Neural crest cell (in vitro differentiated cells): ENCODE measurements at regions not wholly inside any gene's neighbourhood (a gene's known extent, or its start where the extent isn't known, plus 50 kb on each side); places are given as distances from the start of the nearest gene placed in this dataset.

Experiments
- DNase-seq: peaks from one replicate; pipeline ENCODE4 v3.0.0; 2021; ENCODE audit warnings: low read depth, mixed read lengths, low spot score
- H3K27ac Mint-ChIP-seq: one replicate; pipeline ENCODE4 v1.8.0; 2021; ENCODE audit warnings: mild to moderate bottlenecking, mixed read lengths; ENCODE audit not compliant: unreplicated experiment
- H3K27me3 Mint-ChIP-seq: 2 replicates; pipeline ENCODE4 v1.8.0; 2021; ENCODE audit warnings: low read depth, mild to moderate bottlenecking, mixed read lengths
- H3K36me3 Mint-ChIP-seq: 2 replicates; pipeline ENCODE4 v1.8.0; 2021; ENCODE audit warnings: low read depth, mild to moderate bottlenecking, mixed read lengths
- H3K4me1 Mint-ChIP-seq: 2 replicates; pipeline ENCODE4 v1.8.0; 2021; ENCODE audit warnings: mixed read lengths
- H3K4me3 Mint-ChIP-seq: one replicate; pipeline ENCODE4 v1.8.0; 2021; ENCODE audit warnings: mild to moderate bottlenecking, mixed read lengths
- H3K9me3 Mint-ChIP-seq: 2 replicates; pipeline ENCODE4 v1.8.0; 2021; ENCODE audit warnings: mixed read lengths
- TF ChIP-seq, protein P1 (sequence below): fragments of 200-600 bp; sonication (generic); conservative IDR thresholded peaks from 2 replicates; pipeline ENCODE4 v1.5.0; 2021; ENCODE audit warnings: antibody characterized with exemption, mild to moderate bottlenecking

DNA sequence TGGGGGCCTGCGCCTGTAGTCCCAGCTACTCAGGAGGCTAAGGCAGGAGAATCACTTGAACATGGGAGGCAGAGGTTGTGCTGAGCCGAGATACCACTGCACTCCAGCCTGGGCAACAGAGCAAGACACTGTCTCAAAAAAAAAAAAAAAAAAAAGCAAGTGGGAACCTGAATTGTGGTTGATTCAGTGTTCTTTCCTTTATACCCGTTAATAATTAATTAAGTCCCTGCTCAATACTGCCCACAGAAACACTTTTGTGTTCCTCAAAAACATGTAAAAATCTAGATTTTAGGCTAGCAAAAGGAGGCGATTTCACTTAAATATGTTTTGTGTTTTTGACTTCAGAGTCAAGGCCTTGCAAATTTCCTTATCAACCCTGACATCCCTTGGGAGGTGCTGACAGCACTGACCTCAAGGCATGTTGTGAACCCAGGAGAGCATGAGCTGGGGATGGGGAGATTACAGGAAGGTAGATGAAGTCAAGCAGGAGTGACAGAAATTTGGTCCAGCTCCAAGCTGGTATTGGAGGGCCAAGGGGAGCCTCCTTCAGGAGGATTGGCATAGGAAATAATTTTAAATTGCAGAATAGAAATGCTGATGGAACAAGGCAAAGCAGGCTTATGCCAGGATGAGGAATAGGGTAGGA, 89.0 kb upstream of the PNPT1 start:
- peaks cover 9% of the 10 kb centered on the region for H3K27me3 Mint-ChIP-seq
- no peak overlapping the region for H3K4me3 Mint-ChIP-seq
- TF ChIP-seq, protein P1, sequence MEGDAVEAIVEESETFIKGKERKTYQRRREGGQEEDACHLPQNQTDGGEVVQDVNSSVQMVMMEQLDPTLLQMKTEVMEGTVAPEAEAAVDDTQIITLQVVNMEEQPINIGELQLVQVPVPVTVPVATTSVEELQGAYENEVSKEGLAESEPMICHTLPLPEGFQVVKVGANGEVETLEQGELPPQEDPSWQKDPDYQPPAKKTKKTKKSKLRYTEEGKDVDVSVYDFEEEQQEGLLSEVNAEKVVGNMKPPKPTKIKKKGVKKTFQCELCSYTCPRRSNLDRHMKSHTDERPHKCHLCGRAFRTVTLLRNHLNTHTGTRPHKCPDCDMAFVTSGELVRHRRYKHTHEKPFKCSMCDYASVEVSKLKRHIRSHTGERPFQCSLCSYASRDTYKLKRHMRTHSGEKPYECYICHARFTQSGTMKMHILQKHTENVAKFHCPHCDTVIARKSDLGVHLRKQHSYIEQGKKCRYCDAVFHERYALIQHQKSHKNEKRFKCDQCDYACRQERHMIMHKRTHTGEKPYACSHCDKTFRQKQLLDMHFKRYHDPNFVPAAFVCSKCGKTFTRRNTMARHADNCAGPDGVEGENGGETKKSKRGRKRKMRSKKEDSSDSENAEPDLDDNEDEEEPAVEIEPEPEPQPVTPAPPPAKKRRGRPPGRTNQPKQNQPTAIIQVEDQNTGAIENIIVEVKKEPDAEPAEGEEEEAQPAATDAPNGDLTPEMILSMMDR: no peak
- peaks cover 2% of the 10 kb centered on the region for H3K9me3 Mint-ChIP-seq
- no peaks in the 10 kb centered on the region for H3K36me3 Mint-ChIP-seq
- no peak overlapping the region for H3K27ac Mint-ChIP-seq
- no peak for DNase-seq
- H3K4me1 Mint-ChIP-seq: no peaks in the 10 kb centered on the region

DNA sequence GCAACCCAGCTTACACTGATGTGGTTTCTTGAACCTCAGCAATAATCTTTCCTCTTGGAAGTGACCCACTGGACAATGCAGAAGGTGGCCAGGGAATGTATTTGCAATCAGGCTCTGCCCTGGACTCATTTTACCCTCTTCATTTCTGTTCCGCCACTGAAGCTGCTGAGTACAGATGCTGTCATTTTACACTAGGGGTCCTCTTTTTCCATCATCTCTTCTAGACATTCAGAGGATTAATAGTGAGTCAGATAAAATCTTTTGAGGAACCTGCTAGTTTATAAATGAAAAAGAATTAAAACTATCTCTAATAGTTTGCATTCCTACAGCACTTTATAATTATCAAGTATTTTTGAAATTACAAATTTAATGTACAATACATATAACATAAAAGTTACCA, 87.9 kb upstream of the PNPT1 start:
- Mint-ChIP-seq H3K4me3 (no peak overlapping the region), H3K9me3 (peaks cover 2% of the 10 kb centered on the region), H3K4me1 (no peaks in the 10 kb centered on the region), H3K27me3 (peaks cover 9% of the 10 kb centered on the region), H3K36me3 (no peaks in the 10 kb centered on the region), H3K27ac (no peak overlapping the region)
- TF ChIP-seq, protein P1: no peak
- no peak for DNase-seq

DNA sequence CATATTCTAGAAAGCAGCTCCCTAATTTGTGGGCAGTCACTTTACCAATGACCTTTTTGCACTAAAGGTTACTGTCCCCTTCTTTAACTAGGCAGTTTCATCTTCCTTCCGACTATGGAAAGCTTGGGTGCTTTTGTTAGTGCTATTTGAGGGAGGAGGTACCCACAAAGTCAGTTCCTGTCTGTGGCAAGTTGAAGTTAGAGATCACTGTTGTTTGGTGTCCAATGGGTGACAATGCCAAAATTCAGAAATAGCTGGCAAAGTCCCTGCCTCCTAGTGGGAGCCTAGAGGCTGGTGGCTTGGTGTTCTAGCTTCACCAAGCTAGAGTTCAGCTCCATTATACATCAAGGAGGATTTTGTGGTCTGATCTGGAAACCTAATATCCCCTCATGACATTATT, 87.1 kb upstream of the PNPT1 start:
- DNase-seq: no peak
- peaks cover 2% of the 10 kb centered on the region for H3K9me3 Mint-ChIP-seq
- no peaks in the 10 kb centered on the region for H3K4me1 Mint-ChIP-seq
- H3K27ac Mint-ChIP-seq: no peak overlapping the region
- TF ChIP-seq, protein P1: no peak
- H3K4me3 Mint-ChIP-seq: no peak overlapping the region
- no peaks in the 10 kb centered on the region for H3K36me3 Mint-ChIP-seq
- peaks cover 9% of the 10 kb centered on the region for H3K27me3 Mint-ChIP-seq

DNA sequence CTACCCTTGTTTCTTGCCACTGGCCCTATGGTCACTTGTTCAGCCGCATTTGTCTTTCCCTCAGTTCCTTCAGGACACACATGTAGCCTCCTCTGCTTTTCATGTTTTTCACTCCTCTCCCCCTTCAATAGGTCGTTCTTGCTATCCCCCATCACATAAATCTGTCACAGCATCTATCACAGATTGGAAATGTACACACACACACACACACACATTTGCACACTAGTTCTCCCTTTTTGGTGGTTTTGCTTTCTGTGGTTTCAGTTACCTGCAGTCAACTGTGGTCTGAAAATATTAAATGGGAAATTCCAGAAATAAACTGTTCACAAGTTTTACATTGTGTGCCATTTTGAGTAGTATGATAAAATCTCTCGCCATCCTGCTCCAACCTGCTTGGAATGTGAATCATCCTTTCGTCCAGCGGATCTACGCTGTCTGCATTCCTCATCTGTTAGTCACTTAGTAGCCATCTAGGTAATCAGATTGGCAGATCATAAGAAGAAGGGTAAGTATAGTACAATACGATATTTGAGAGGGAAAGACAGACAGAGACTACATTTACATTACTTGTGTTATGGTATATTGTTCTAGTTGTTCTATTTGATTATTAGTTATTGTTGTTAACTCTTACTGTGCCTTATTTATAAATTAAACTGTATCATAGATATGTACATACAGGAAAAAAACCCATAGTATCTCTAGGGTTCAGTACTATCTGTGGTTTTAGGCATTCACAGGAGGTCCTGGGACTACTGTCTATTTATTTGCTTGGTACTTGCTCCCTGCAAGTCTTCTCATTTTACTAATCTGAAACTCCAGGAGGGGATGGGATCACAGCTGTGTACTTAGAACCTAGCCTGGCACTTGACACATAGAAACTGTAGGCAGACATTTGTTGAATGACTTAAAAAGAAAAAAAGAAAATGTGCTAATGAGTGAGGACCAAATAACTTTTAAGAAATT, 86.1 kb upstream of the PNPT1 start:
- Mint-ChIP-seq H3K27ac (no peak overlapping the region), H3K9me3 (peaks cover 2% of the 10 kb centered on the region), H3K27me3 (peaks cover 9% of the 10 kb centered on the region), H3K4me1 (no peaks in the 10 kb centered on the region), H3K4me3 (no peak overlapping the region), H3K36me3 (no peaks in the 10 kb centered on the region)
- DNase-seq: no peak
- TF ChIP-seq, protein P1: no peak

DNA sequence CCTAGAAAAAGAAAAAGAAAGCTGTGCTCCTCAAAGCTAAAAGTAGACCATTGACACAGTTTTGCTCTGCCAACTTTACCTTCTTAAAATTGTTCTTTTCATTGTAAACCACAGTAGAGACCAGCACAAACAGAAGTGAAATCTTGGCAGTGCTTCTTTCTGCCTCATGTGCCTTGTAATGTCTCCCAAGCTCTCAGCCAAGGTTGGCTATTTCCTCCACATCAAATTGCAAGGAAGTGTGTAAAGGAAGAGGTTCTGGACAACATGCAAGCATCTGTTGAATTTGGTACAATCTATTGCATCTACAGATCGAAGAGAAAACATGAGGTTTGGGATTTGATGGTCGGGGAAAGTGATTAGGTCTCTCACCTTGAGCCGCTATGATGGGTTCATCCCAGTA, 83.3 kb upstream of the PNPT1 start:
- H3K4me1 Mint-ChIP-seq: no peaks in the 10 kb centered on the region
- no peak overlapping the region for H3K4me3 Mint-ChIP-seq

More for the DNA sequence above, 83.3 kb upstream of the PNPT1 start:
- no peak for DNase-seq
- TF ChIP-seq, protein P1: no peak
- Mint-ChIP-seq H3K27ac (no peak overlapping the region), H3K36me3 (no peaks in the 10 kb centered on the region), H3K27me3 (peaks cover 9% of the 10 kb centered on the region), H3K9me3 (peaks cover 2% of the 10 kb centered on the region)
